ENCODE measurements at regions not wholly inside any gene's neighbourhood (a gene's known extent, or its start where the extent isn't known, plus 50 kb on each side); places are given as distances from the start of the nearest gene placed in this dataset.
A peak's percentile ranks its signal among the peaks of the same experiment; 100 is the strongest.

GRCh38 chr1:113007706-113008364 is 51.8 kb upstream of the SLC16A1 start:
- no peak overlapping the region for H3K27ac ChIP-seq
- no peak for TF ChIP-seq CTCF (IDR thresholded peaks at IDR 0.05)
- no peak for TF ChIP-seq ZFX (IDR thresholded peaks at IDR 0.05; ENCODE audit: borderline replicate concordance)

- H3K27ac ChIP-seq: no peak overlapping the region
- TF ChIP-seq ZFX (IDR thresholded peaks at IDR 0.05; ENCODE audit: borderline replicate concordance) (no peak), CTCF (IDR thresholded peaks at IDR 0.05) (no peak)
Observed at GRCh38 chr1:113008365-113008714, 52.3 kb upstream of the SLC16A1 start.

GRCh38 chr1:113012149-113012548 is 56.2 kb upstream of the SLC16A1 start:
- H3K27ac ChIP-seq: no peak overlapping the region
- TF ChIP-seq CTCF (IDR thresholded peaks at IDR 0.05): no peak
- TF ChIP-seq ZFX (IDR thresholded peaks at IDR 0.05; ENCODE audit: borderline replicate concordance): no peak

GRCh38 chr1:113013823-113014222 is 57.8 kb upstream of the SLC16A1 start:
- TF ChIP-seq ZFX (IDR thresholded peaks at IDR 0.05; ENCODE audit: borderline replicate concordance) (no peak), CTCF (IDR thresholded peaks at IDR 0.05) (no peak)
- H3K27ac ChIP-seq: no peak overlapping the region

DNA sequence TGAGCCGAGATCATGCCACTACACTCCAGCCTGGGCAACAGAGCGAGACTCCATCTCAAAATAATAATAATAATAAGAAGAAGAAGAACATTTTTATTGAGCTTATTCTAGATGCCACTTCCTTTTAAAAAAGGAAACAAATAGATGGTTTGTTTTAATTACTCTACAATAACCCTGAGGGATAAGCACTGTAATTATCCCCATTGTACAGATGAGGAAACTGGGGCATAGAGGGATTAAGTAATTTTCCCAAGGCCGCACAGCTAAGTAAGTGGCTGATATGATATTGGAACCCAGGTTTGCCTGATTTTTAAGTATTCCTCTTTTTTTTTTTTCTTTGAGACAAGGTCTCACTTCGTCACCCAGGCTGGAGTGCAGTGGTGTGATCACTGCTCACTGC is 58.5 kb upstream of the LRIG2 start:
- no peak for TF ChIP-seq CTCF (IDR thresholded peaks at IDR 0.05)
- no peak for TF ChIP-seq ZFX (IDR thresholded peaks at IDR 0.05; ENCODE audit: borderline replicate concordance)

DNA sequence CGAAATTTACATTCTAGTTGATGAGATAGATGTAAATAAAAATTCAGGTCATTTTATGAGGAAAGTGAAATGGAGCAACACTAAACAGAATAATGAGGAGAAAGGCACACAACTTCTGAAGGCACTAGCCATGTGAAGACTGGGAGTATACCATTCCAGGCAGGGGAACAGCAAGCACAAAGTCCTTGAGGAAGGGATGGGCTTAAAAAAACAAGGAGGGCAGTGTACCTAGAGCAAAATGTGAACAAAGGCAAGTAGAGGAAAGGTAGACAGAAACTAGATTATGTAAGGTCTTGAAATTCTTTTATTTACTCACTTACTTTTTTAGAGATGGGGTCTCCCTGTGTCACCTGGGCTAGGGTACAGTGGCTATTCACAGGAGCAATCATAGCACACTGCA is 54.1 kb upstream of the LRIG2 start:
- H3K27ac ChIP-seq: no peak overlapping the region
- TF ChIP-seq ZFX (IDR thresholded peaks at IDR 0.05; ENCODE audit: borderline replicate concordance): no peak
- no peak for TF ChIP-seq CTCF (IDR thresholded peaks at IDR 0.05)

More for the DNA sequence above, 58.5 kb upstream of the LRIG2 start:
- H3K27ac ChIP-seq: no peak overlapping the region

DNA sequence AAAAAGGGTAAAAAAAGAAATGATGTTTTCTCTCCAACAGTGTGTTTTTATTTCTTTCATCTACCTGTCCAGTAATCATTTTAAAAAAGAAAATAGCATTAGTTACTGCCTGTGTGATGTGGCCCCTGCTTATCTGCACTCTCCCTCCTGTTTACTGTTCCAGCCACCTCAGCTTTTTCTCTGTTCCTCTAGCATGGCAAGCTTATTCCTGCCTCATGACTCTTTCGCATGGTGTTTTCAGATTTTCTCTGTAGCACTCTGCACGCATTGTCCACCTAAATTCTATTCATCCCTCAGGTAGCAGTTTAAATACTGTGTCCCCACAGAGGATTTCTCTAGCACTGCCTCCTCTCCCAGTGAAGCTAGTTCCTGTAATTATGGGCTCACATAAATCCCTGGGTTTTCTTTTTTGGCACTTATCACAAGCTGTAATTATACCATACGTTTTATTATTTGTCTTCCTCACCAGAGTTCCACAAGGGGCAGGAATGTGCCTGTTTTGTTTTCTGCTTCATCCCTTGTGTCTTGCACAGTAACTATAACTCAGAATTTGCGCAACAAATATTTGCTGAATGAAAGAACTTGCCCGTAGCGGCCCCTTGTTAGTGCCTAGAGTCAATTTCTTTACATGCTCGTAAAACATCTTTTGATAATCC is 51.4 kb upstream of the LRIG2 start:
- H3K27ac ChIP-seq: no peak overlapping the region
- TF ChIP-seq CTCF (IDR thresholded peaks at IDR 0.05) (peak; percentile 10; the same call in 1 of the 2 replicates), ZFX (IDR thresholded peaks at IDR 0.05; ENCODE audit: borderline replicate concordance) (no peak)

Measured in 22Rv1 (cell line).